K562 (cell line): ENCODE measurements at regions not wholly inside any gene's neighbourhood (a gene's known extent, or its start where the extent isn't known, plus 50 kb on each side); places are given as distances from the start of the nearest gene placed in this dataset.

Experiments used
- ATAC-seq: fragments of 200-7000 bp; cut with Tn5 transposase; 3 replicates; pipeline ENCODE4 v1.9.1; 2020; ENCODE audit warnings: moderate library complexity
- BruUV-seq: library from RNA; stranded (reverse); fragments of 400-500 nt; replicated peaks from 2 replicates; lab custom pipeline; 2021; lab: Mats Ljungman, UMichigan
- CTCF ChIA-PET: fragments of 300-600 bp; formaldehyde crosslinking; extraction: SDS; loops from one replicate; lab custom pipeline; 2021; ENCODE audit warnings: low intra/inter-chr PET ratio; lab: Yijun Ruan, JAX
- POLR2A ChIA-PET: fragments of 300-600, 350-650 bp; sonication (Branson Sonifier 250); formaldehyde crosslinking; extraction: SDS; loops from one replicate; lab custom pipeline; 2021; ENCODE audit warnings: antibody characterized with exemption, inconsistent platforms; lab: Yijun Ruan, JAX
- DNase-seq, 4 experiments: peaks; one replicate each; pipeline versions ENCODE4 v3.0.0 to v3.0.0-alpha.2; 2011 to 2018; ENCODE audit warnings: low spot score in 3 of 4, mixed read lengths in 3 of 4; ENCODE audit errors: extremely low read depth in 1 of 4
- FAIRE-seq: peaks from 2 replicates; lab custom pipeline; 2011; peaks lifted over from hg19 to GRCh38; lab: Jason Lieb, UNC
- H2AFZ ChIP-seq: 2 replicates; pipeline ENCODE4 v1.6.0; 2011; ENCODE audit warnings: low read depth, low read length, control low read depth, inconsistent platforms
- H3K27ac ChIP-seq: fragments of 200-600 bp; 3 replicates; pipeline ENCODE4 v1.8.0; 2011; ENCODE audit warnings: low read depth, mild to moderate bottlenecking, control low read depth, inconsistent platforms, low read length, moderate library complexity, mixed read lengths; ENCODE audit errors: extremely low read depth
- H3K27me3 ChIP-seq, 2 experiments: fragments of 300-600 bp in 1 of 2; 2 replicates in 1 of 2; 3 replicates in 1 of 2; pipeline versions ENCODE4 v1.6.0 to v1.8.0; 2011; ENCODE audit warnings: inconsistent platforms in 2 of 2, low read length in 2 of 2, mild to moderate bottlenecking in 1 of 2, mixed read lengths in 1 of 2, moderate library complexity in 1 of 2; ENCODE audit not compliant: control insufficient read depth in 2 of 2, insufficient read depth in 2 of 2
- H3K36me3 ChIP-seq: fragments of 300-600 bp; 3 replicates; pipeline ENCODE4 v1.8.0; 2011; ENCODE audit warnings: mild to moderate bottlenecking, low read length, inconsistent platforms; ENCODE audit not compliant: control insufficient read depth, insufficient read depth
- H3K4me1 ChIP-seq, 2 experiments: fragments of 200-600 bp in 1 of 2; replicated peaks in 1 of 2; 2 replicates in 1 of 2; 3 replicates in 1 of 2; pipeline versions ENCODE4 v1.5.1 to v1.8.0; 2011; ENCODE audit warnings: inconsistent platforms in 2 of 2, low read length in 2 of 2, mild to moderate bottlenecking in 1 of 2, mixed read lengths in 1 of 2, moderate library complexity in 1 of 2; ENCODE audit not compliant: control insufficient read depth in 2 of 2, insufficient read depth in 2 of 2
- H3K4me2 ChIP-seq: 2 replicates; pipeline ENCODE4 v1.6.1; 2011; ENCODE audit warnings: low read length, control low read depth, inconsistent platforms, mixed read lengths; ENCODE audit not compliant: insufficient read depth
- H3K4me3 ChIP-seq: fragments of 200-600 bp; sonication (generic), shearing (Covaris generic); 2 replicates; pipeline ENCODE4 v1.5.1; 2016; ENCODE audit warnings: control low read depth, inconsistent platforms
- H3K79me2 ChIP-seq: fragments of 200-600 bp; 3 replicates; pipeline ENCODE4 v1.8.0; 2011; ENCODE audit warnings: low read length, inconsistent platforms; ENCODE audit not compliant: control insufficient read depth, insufficient read depth
- H3K9ac ChIP-seq, 2 experiments: 2 replicates each; pipeline versions ENCODE4 v1.6.0 to v1.6.1; 2011; ENCODE audit warnings: low read depth in 2 of 2, low read length in 2 of 2, control low read depth in 1 of 2, inconsistent platforms in 1 of 2, mild to moderate bottlenecking in 1 of 2, mixed read lengths in 1 of 2; ENCODE audit not compliant: insufficient read depth in 1 of 2
- H3K9me1 ChIP-seq: one replicate; pipeline ENCODE4 v1.6.0; 2011; ENCODE audit warnings: inconsistent platforms, mild to moderate bottlenecking, low read length, moderate library complexity; ENCODE audit not compliant: control insufficient read depth, insufficient read depth
- H3K9me3 ChIP-seq: replicated peaks from 2 replicates; pipeline ENCODE4 v1.5.1; 2011; ENCODE audit warnings: low read depth, low read length, inconsistent platforms; ENCODE audit not compliant: control insufficient read depth, insufficient read depth
- H4K20me1 ChIP-seq: replicated peaks from 2 replicates; pipeline ENCODE4 v1.6.1; 2011; ENCODE audit warnings: low read length, inconsistent platforms, mixed read lengths; ENCODE audit not compliant: control insufficient read depth, insufficient read depth
- FUS ChIP-seq: fragments of 200-400 bp; formaldehyde crosslinking; optimal IDR thresholded peaks from 2 replicates; pipeline ENCODE3; 2017; ENCODE audit warnings: low read depth, low read length
- KDM1A ChIP-seq, 2 experiments: fragments of 450-650 bp; IDR thresholded peaks; 2 replicates each; pipeline ENCODE4 v1.6.1; 2016; ENCODE audit warnings: mild to moderate bottlenecking in 2 of 2
- PURB ChIP-seq: sonication (generic); formaldehyde crosslinking; IDR thresholded peaks from 2 replicates; pipeline ENCODE4 v1.9.0; 2021; ENCODE audit warnings: low read depth, mild to moderate bottlenecking, missing genetic modification reagents
- SNRNP70 ChIP-seq: fragments of 200-400 bp; formaldehyde crosslinking; optimal IDR thresholded peaks from 2 replicates; pipeline ENCODE3; 2017; ENCODE audit warnings: low read depth, low read length
- ZNF347 ChIP-seq: fragments of 450-650 bp; formaldehyde crosslinking; IDR thresholded peaks from 2 replicates; pipeline ENCODE4 v1.4.0; 2020; ENCODE audit warnings: low read depth, mild to moderate bottlenecking, moderate library complexity
- WGBS: fragments of 100-300 bp; shearing (Covaris generic); methylation state at CpG from one replicate; pipeline ENCODE4 v1.1.6; 2016; ENCODE audit warnings: low coverage, mixed read lengths; ENCODE audit not compliant: insufficient coverage; ENCODE audit errors: missing lambda C conversion rate; 5-methylcytosine and 5-hydroxymethylcytosine counted together
- in situ Hi-C: fragments of 300-500 bp; cut with MboI; formaldehyde crosslinking; loops from 4 replicates; pipeline ENCODE4 v1.15.0; 2018; ENCODE audit warnings: inconsistent platforms, mixed read lengths
- intact Hi-C: fragments of 100-400 bp; cut with micrococcal nuclease; formaldehyde crosslinking; loops from 2 replicates; pipeline ENCODE4 v1.14.2; 2022

GRCh38 chr12:59186451-59186850 is 266.1 kb upstream of the LRIG3 start:
- no peak for ATAC-seq
- Histone ChIP-seq H4K20me1 (no peaks in the 10 kb centered on the region), H3K79me2 (no peaks in the 10 kb centered on the region), H3K36me3 (no peaks in the 10 kb centered on the region), H3K27ac (no peak overlapping the region), H3K9me1 (no peaks in the 10 kb centered on the region), H3K27me3 (no peaks in the 10 kb centered on the region), H3K4me1 (no peaks in the 10 kb centered on the region), H3K9ac (no peak overlapping the region), H3K4me2 (no peak overlapping the region), H3K4me3 (no peak overlapping the region), H3K9me3 (no peaks in the 10 kb centered on the region), H2AFZ (no peak overlapping the region)
- in situ Hi-C loops (no loop called here), intact Hi-C loops (no loop called here)
- ChIA-PET POLR2A (no interaction called here), CTCF (no interaction called here)
- WGBS, result 0% methylated on average over 3 of the region's 3 CpGs
- no TSS peak for BruUV-seq
- DNase-seq, result no peak
- FAIRE-seq, result no peak
- no peak for TF ChIP-seq FUS
- no peak for TF ChIP-seq PURB (CRISPR knock-in tag)

GRCh38 chr12:59185295-59185694 is 265.0 kb upstream of the LRIG3 start:
- Histone ChIP-seq H3K9me1 (no peaks in the 10 kb centered on the region), H3K4me2 (no peak overlapping the region), H3K4me3 (no peak overlapping the region), H3K9ac (no peak overlapping the region), H3K4me1 (no peaks in the 10 kb centered on the region), H3K27me3 (no peaks in the 10 kb centered on the region), H4K20me1 (no peaks in the 10 kb centered on the region), H3K27ac (no peak overlapping the region), H2AFZ (no peak overlapping the region), H3K79me2 (no peaks in the 10 kb centered on the region), H3K9me3 (no peaks in the 10 kb centered on the region; the same call in 1 of the 2 replicates), H3K36me3 (no peaks in the 10 kb centered on the region)
- ChIA-PET CTCF (no interaction called here), POLR2A (interaction anchor here (0.6 kb wide), 1 partner anchor 585 kb away, joined by 4 read pairs; no protein-coding TSS in a partner anchor)
- no TSS peak for BruUV-seq
- intact Hi-C loops (no loop called here), in situ Hi-C loops (no loop called here)
- ATAC-seq (no peak), DNase-seq (no peak), FAIRE-seq (no peak)
- 2% methylated on average over 4 of the region's 4 CpGs for WGBS
- TF ChIP-seq ZNF347 (CRISPR knock-in tag) (no peak), SNRNP70 (no peak), KDM1A (IDR thresholded peaks at IDR 0.05) (no peak)
